Lung (tissue), 11 donors: ENCODE measurements at regions not wholly inside any gene's neighbourhood (a gene's known extent, or its start where the extent isn't known, plus 50 kb on each side); places are given as distances from the start of the nearest gene placed in this dataset.
A peak's percentile ranks its signal among the peaks of the same experiment; 100 is the strongest.

Source experiments
- ATAC-seq: fragments of 200-7000 bp; cut with Tn5 transposase; one replicate; pipeline ENCODE4 v1.9.1; 2020; ENCODE audit warnings: moderate number of reproducible peaks; ENCODE audit not compliant: insufficient read depth, low FRiP score
- DNase-seq, 3 donors: peaks; one replicate each; pipeline ENCODE4 v3.0.0-alpha.2; 2013 to 2017
- H3K27ac ChIP-seq, 2 donors: one replicate each; pipeline ENCODE4 v1.5.1; 2013; ENCODE audit warnings: mild to moderate bottlenecking in 2 of 2, moderate library complexity in 2 of 2, control low read depth in 1 of 2, inconsistent platforms in 1 of 2, low read depth in 1 of 2, low read length in 1 of 2
- H3K27me3 ChIP-seq, 3 donors: one replicate each; pipeline ENCODE4 v1.5.1; 2013; ENCODE audit warnings: low read length in 2 of 3; ENCODE audit not compliant: control insufficient read depth in 3 of 3, insufficient read depth in 3 of 3
- H3K36me3 ChIP-seq, 4 donors: one replicate each; pipeline ENCODE4 v1.5.1; 2013; ENCODE audit warnings: low read length in 4 of 4, mild to moderate bottlenecking in 1 of 4, moderate library complexity in 1 of 4; ENCODE audit not compliant: control insufficient read depth in 4 of 4, insufficient read depth in 4 of 4
- H3K4me1 ChIP-seq, 5 donors: one replicate each; pipeline ENCODE4 v1.5.1; 2013; ENCODE audit warnings: low read length in 5 of 5, mild to moderate bottlenecking in 2 of 5, moderate library complexity in 1 of 5; ENCODE audit not compliant: control insufficient read depth in 5 of 5, insufficient read depth in 5 of 5
- H3K4me3 ChIP-seq: one replicate; pipeline ENCODE4 v1.5.1; 2013; ENCODE audit warnings: mild to moderate bottlenecking, control low read depth, moderate library complexity
- H3K9ac ChIP-seq, 2 donors: one replicate each; pipeline ENCODE4 v1.5.1; 2013; ENCODE audit warnings: low read length in 2 of 2, control low read depth in 1 of 2; ENCODE audit not compliant: insufficient read depth in 1 of 2
- H3K9me3 ChIP-seq, 4 donors: one replicate each; pipeline ENCODE4 v1.5.1; 2013; ENCODE audit warnings: low read length in 3 of 4, mild to moderate bottlenecking in 1 of 4, moderate library complexity in 1 of 4; ENCODE audit not compliant: control insufficient read depth in 4 of 4, insufficient read depth in 3 of 4
- WGBS, 2 donors: extraction: QIAGEN DNeasy Blood & Tissue Kit; methylation state at CpG; one replicate each; pipeline ENCODE4 v1.1.7; 2013; 5-methylcytosine and 5-hydroxymethylcytosine counted together
- TF ChIP-seq, protein P1 (sequence below): IDR thresholded peaks from 2 replicates; pipeline ENCODE4 v1.5.1; 2012; ENCODE audit warnings: mild to moderate bottlenecking; ENCODE audit errors: control extremely low read depth, extremely low read depth
- donor health status: control.
- donor health status: control.
- donor health status: Bipolar disorder and iron deficiency.
- donor health status: healthy.
- donor health status: DM: yes; HTN: yes; CAD: no.

DNA sequence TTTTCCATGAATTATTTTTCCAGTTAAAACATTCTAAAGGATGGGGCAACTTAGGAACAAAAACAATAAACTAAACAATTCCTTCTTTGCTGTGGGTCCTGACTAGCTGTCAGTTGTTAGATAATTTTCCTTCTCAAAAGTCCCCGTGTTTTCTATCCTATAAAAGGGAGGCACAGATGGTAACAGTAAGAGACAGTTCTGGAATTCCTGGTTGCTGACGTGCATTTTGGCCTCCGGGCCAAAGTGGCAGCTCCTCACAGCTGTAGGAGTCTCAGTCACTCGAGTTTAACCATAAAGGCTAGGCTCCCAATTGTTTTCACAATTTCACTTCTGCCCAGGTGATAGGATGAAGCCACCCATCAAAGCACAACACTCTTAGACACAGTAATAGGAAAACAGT, 77.0 kb upstream of the ZNF423 start:
- Histone ChIP-seq H3K4me1 (peaks cover 0 to 25% (median 13%) of the 10 kb centered on the region in 5 donors), H3K9ac (peak overlapping the region in 1 of 2 donors; percentile 40), H3K27ac (no peak overlapping the region), H3K4me3 (no peak overlapping the region), H3K27me3 (peaks cover 0 to 3% (median 0%) of the 10 kb centered on the region in 3 donors), H3K9me3 (no peaks in the 10 kb centered on the region), H3K36me3 (no peaks in the 10 kb centered on the region)
- TF ChIP-seq, protein P1, sequence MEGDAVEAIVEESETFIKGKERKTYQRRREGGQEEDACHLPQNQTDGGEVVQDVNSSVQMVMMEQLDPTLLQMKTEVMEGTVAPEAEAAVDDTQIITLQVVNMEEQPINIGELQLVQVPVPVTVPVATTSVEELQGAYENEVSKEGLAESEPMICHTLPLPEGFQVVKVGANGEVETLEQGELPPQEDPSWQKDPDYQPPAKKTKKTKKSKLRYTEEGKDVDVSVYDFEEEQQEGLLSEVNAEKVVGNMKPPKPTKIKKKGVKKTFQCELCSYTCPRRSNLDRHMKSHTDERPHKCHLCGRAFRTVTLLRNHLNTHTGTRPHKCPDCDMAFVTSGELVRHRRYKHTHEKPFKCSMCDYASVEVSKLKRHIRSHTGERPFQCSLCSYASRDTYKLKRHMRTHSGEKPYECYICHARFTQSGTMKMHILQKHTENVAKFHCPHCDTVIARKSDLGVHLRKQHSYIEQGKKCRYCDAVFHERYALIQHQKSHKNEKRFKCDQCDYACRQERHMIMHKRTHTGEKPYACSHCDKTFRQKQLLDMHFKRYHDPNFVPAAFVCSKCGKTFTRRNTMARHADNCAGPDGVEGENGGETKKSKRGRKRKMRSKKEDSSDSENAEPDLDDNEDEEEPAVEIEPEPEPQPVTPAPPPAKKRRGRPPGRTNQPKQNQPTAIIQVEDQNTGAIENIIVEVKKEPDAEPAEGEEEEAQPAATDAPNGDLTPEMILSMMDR, result no peak
- DNase-seq (peak; percentile 87 to 94 (median 92)), ATAC-seq (no peak)
- WGBS, 2 donors, result 38 to 70% methylated on average over 4 of the region's 4 CpGs

- Histone ChIP-seq H3K27me3 (peaks cover 0 to 3% (median 0%) of the 10 kb centered on the region in 3 donors), H3K27ac (no peak overlapping the region), H3K4me1 (peaks cover 0 to 16% (median 9%) of the 10 kb centered on the region in 5 donors), H3K9me3 (peaks cover 0 to 2% (median 0%) of the 10 kb centered on the region in 4 donors), H3K9ac (no peak overlapping the region), H3K36me3 (no peaks in the 10 kb centered on the region), H3K4me3 (no peak overlapping the region)
- no peak for ATAC-seq
- TF ChIP-seq, protein P1, result no peak
- WGBS, 2 donors, result 90 to 91% methylated on average over 6 of the region's 6 CpGs
- DNase-seq, result no peak
These were observed 80.9 kb upstream of the ZNF423 start for GRCh38 chr16:49936791-49937190.

DNA sequence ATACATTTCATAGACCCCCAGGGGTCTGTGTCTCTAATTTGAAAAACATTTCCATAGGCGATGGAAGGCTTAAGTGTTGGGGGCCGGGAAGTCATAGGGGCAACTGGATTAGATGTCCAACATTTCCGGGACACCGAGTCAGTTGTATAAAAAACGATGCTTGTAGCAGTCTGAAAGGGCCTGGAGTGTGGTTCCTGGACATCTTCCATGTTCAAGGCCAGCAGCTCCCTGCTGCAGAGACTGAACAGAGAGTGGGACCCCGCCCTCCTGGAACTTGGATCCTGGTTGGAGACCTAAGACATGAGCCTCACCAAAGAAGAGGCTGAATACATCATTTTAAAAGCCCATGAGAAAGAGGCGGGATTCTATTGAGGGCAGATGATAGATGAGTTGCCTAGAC, 82.0 kb upstream of the ZNF423 start:
- WGBS, 2 donors, result 92% methylated on average over 7 of the region's 7 CpGs
- peaks cover 0 to 7% (median 0%) of the 10 kb centered on the region in 5 donors for H3K4me1 ChIP-seq
- H3K9me3 ChIP-seq, result peaks cover 0 to 2% (median 0%) of the 10 kb centered on the region in 4 donors
- H3K4me3 ChIP-seq, result no peak overlapping the region
- TF ChIP-seq, protein P1, result no peak
- DNase-seq (no peak), ATAC-seq (no peak)
- no peak overlapping the region for H3K27ac ChIP-seq
- no peaks in the 10 kb centered on the region for H3K36me3 ChIP-seq
- peaks cover 0 to 3% (median 0%) of the 10 kb centered on the region in 3 donors for H3K27me3 ChIP-seq
- no peak overlapping the region for H3K9ac ChIP-seq

- H3K9me3 ChIP-seq, result peaks cover 0 to 2% (median 0%) of the 10 kb centered on the region in 4 donors
- H3K4me1 ChIP-seq, result peaks cover 0 to 3% (median 0%) of the 10 kb centered on the region in 5 donors
- WGBS, 2 donors, result 97 to 100% methylated on average over 2 of the region's 2 CpGs
- ATAC-seq (no peak), DNase-seq (no peak)
- no peak overlapping the region for H3K27ac ChIP-seq
- no peak overlapping the region for H3K4me3 ChIP-seq
- TF ChIP-seq, protein P1, result no peak
- H3K27me3 ChIP-seq, result peaks cover 0 to 2% (median 0%) of the 10 kb centered on the region in 3 donors
- H3K36me3 ChIP-seq, result no peaks in the 10 kb centered on the region
- no peak overlapping the region for H3K9ac ChIP-seq
These were observed 83.6 kb upstream of the ZNF423 start for GRCh38 chr16:49939495-49939894.
